Cardiac fibroblast (primary cell): ENCODE measurements at regions not wholly inside any gene's neighbourhood (a gene's known extent, or its start where the extent isn't known, plus 50 kb on each side); places are given as distances from the start of the nearest gene placed in this dataset.

Source experiments
- DNase-seq, 2 donors: peaks; one replicate each; pipeline versions ENCODE4 v3.0.0 to v3.0.0-alpha.2; 2010; ENCODE audit warnings: low read depth in 2 of 2
- H3K4me3 ChIP-seq, 2 donors: replicated peaks in 1 of 2; 1 replicate in 1 of 2; 2 replicates in 1 of 2; pipeline ENCODE4 v1.5.1; 2011; ENCODE audit warnings: low read depth in 2 of 2, low read length in 2 of 2, mild to moderate bottlenecking in 2 of 2, moderate library complexity in 1 of 2
- CTCF ChIP-seq: IDR thresholded peaks from one replicate; pipeline ENCODE4 v1.5.1; 2011; ENCODE audit warnings: low read depth, mild to moderate bottlenecking, low read length, inconsistent platforms

GRCh38 chr3:19688767-19689166, 245.2 kb downstream of the EFHB start:
- no peak for TF ChIP-seq CTCF
- no peak for DNase-seq
- no peak overlapping the region for H3K4me3 ChIP-seq

- no peak for TF ChIP-seq CTCF
- H3K4me3 ChIP-seq: no peak overlapping the region
These were observed 265.9 kb downstream of the EFHB start for GRCh38 chr3:19668163-19668562.

GRCh38 chr3:19662486-19662885, 271.5 kb downstream of the EFHB start:
- TF ChIP-seq CTCF: no peak
- no peak overlapping the region for H3K4me3 ChIP-seq
- no peak for DNase-seq

More at GRCh38 chr3:19668163-19668562, 265.9 kb downstream of the EFHB start:
- no peak for DNase-seq

GRCh38 chr3:19652336-19652735, 281.7 kb downstream of the EFHB start:
- DNase-seq: no peak

GRCh38 chr3:19645093-19645492, 288.9 kb downstream of the EFHB start:
- no peak for TF ChIP-seq CTCF
- peak in 1 of 2 donors; percentile 1 for DNase-seq
- H3K4me3 ChIP-seq: no peak overlapping the region

More at GRCh38 chr3:19652336-19652735, 281.7 kb downstream of the EFHB start:
- no peak for TF ChIP-seq CTCF
- H3K4me3 ChIP-seq: no peak overlapping the region

GRCh38 chr3:19644405-19644804, 289.6 kb downstream of the EFHB start:
- DNase-seq: no peak
- no peak for TF ChIP-seq CTCF
- H3K4me3 ChIP-seq: no peak overlapping the region

- TF ChIP-seq CTCF: no peak
- DNase-seq: no peak
- no peak overlapping the region for H3K4me3 ChIP-seq
These were observed 292.6 kb downstream of the EFHB start for GRCh38 chr3:19641408-19641807.
